K562 (cell line): ENCODE measurements at regions not wholly inside any gene's neighbourhood (a gene's known extent, or its start where the extent isn't known, plus 50 kb on each side); places are given as distances from the start of the nearest gene placed in this dataset.

Experiments used
- ATAC-seq: fragments of 200-7000 bp; cut with Tn5 transposase; 3 replicates; pipeline ENCODE4 v1.9.1; 2020; ENCODE audit warnings: moderate library complexity
- BruUV-seq: library from RNA; stranded (reverse); fragments of 400-500 nt; replicated peaks from 2 replicates; lab custom pipeline; 2021; lab: Mats Ljungman, UMichigan
- CTCF ChIA-PET: fragments of 300-600 bp; formaldehyde crosslinking; extraction: SDS; loops from one replicate; lab custom pipeline; 2021; ENCODE audit warnings: low intra/inter-chr PET ratio; lab: Yijun Ruan, JAX
- POLR2A ChIA-PET: fragments of 300-600, 350-650 bp; sonication (Branson Sonifier 250); formaldehyde crosslinking; extraction: SDS; loops from one replicate; lab custom pipeline; 2021; ENCODE audit warnings: antibody characterized with exemption, inconsistent platforms; lab: Yijun Ruan, JAX
- DNase-seq, 4 experiments: peaks; one replicate each; pipeline versions ENCODE4 v3.0.0 to v3.0.0-alpha.2; 2011 to 2018; ENCODE audit warnings: low spot score in 3 of 4, mixed read lengths in 3 of 4; ENCODE audit errors: extremely low read depth in 1 of 4
- FAIRE-seq: peaks from 2 replicates; lab custom pipeline; 2011; peaks lifted over from hg19 to GRCh38; lab: Jason Lieb, UNC
- H2AFZ ChIP-seq: 2 replicates; pipeline ENCODE4 v1.6.0; 2011; ENCODE audit warnings: low read depth, low read length, control low read depth, inconsistent platforms
- H3K27ac ChIP-seq: fragments of 200-600 bp; 3 replicates; pipeline ENCODE4 v1.8.0; 2011; ENCODE audit warnings: low read depth, mild to moderate bottlenecking, control low read depth, inconsistent platforms, low read length, moderate library complexity, mixed read lengths; ENCODE audit errors: extremely low read depth
- H3K27me3 ChIP-seq, 2 experiments: fragments of 300-600 bp in 1 of 2; 2 replicates in 1 of 2; 3 replicates in 1 of 2; pipeline versions ENCODE4 v1.6.0 to v1.8.0; 2011; ENCODE audit warnings: inconsistent platforms in 2 of 2, low read length in 2 of 2, mild to moderate bottlenecking in 1 of 2, mixed read lengths in 1 of 2, moderate library complexity in 1 of 2; ENCODE audit not compliant: control insufficient read depth in 2 of 2, insufficient read depth in 2 of 2
- H3K36me3 ChIP-seq: fragments of 300-600 bp; 3 replicates; pipeline ENCODE4 v1.8.0; 2011; ENCODE audit warnings: mild to moderate bottlenecking, low read length, inconsistent platforms; ENCODE audit not compliant: control insufficient read depth, insufficient read depth
- H3K4me1 ChIP-seq, 2 experiments: fragments of 200-600 bp in 1 of 2; replicated peaks in 1 of 2; 2 replicates in 1 of 2; 3 replicates in 1 of 2; pipeline versions ENCODE4 v1.5.1 to v1.8.0; 2011; ENCODE audit warnings: inconsistent platforms in 2 of 2, low read length in 2 of 2, mild to moderate bottlenecking in 1 of 2, mixed read lengths in 1 of 2, moderate library complexity in 1 of 2; ENCODE audit not compliant: control insufficient read depth in 2 of 2, insufficient read depth in 2 of 2
- H3K4me2 ChIP-seq: 2 replicates; pipeline ENCODE4 v1.6.1; 2011; ENCODE audit warnings: low read length, control low read depth, inconsistent platforms, mixed read lengths; ENCODE audit not compliant: insufficient read depth
- H3K4me3 ChIP-seq: fragments of 200-600 bp; sonication (generic), shearing (Covaris generic); 2 replicates; pipeline ENCODE4 v1.5.1; 2016; ENCODE audit warnings: control low read depth, inconsistent platforms
- H3K79me2 ChIP-seq: fragments of 200-600 bp; 3 replicates; pipeline ENCODE4 v1.8.0; 2011; ENCODE audit warnings: low read length, inconsistent platforms; ENCODE audit not compliant: control insufficient read depth, insufficient read depth
- H3K9ac ChIP-seq, 2 experiments: 2 replicates each; pipeline versions ENCODE4 v1.6.0 to v1.6.1; 2011; ENCODE audit warnings: low read depth in 2 of 2, low read length in 2 of 2, control low read depth in 1 of 2, inconsistent platforms in 1 of 2, mild to moderate bottlenecking in 1 of 2, mixed read lengths in 1 of 2; ENCODE audit not compliant: insufficient read depth in 1 of 2
- H3K9me1 ChIP-seq: one replicate; pipeline ENCODE4 v1.6.0; 2011; ENCODE audit warnings: inconsistent platforms, mild to moderate bottlenecking, low read length, moderate library complexity; ENCODE audit not compliant: control insufficient read depth, insufficient read depth
- H3K9me3 ChIP-seq: replicated peaks from 2 replicates; pipeline ENCODE4 v1.5.1; 2011; ENCODE audit warnings: low read depth, low read length, inconsistent platforms; ENCODE audit not compliant: control insufficient read depth, insufficient read depth
- H4K20me1 ChIP-seq: replicated peaks from 2 replicates; pipeline ENCODE4 v1.6.1; 2011; ENCODE audit warnings: low read length, inconsistent platforms, mixed read lengths; ENCODE audit not compliant: control insufficient read depth, insufficient read depth
- ARID2 ChIP-seq: fragments of 450-650 bp; IDR thresholded peaks from 2 replicates; pipeline ENCODE4 v1.6.1; 2017; ENCODE audit warnings: antibody characterized with exemption, mild to moderate bottlenecking
- HDAC6 ChIP-seq: IDR thresholded peaks from 2 replicates; pipeline ENCODE4 v1.6.1; 2012; ENCODE audit warnings: low read depth, mild to moderate bottlenecking, control low read depth, inconsistent platforms, low read length, moderate library complexity
- MIER1 ChIP-seq: fragments of 450-650 bp; IDR thresholded peaks from 2 replicates; pipeline ENCODE4 v1.6.1; 2016; ENCODE audit warnings: antibody characterized with exemption, mild to moderate bottlenecking, low read depth
- ZNF133 ChIP-seq: fragments of 250-450 bp; sonication (Bioruptor Pico); IDR thresholded peaks from 2 replicates; pipeline ENCODE4 v1.4.0; 2020; ENCODE audit warnings: mild to moderate bottlenecking
- ZNF3 ChIP-seq: fragments of 250-450 bp; sonication (Bioruptor Pico); IDR thresholded peaks from 2 replicates; pipeline ENCODE4 v1.5.0; 2021; ENCODE audit warnings: mild to moderate bottlenecking, moderate library complexity
- ZNF778 ChIP-seq: fragments of 450-650 bp; formaldehyde crosslinking; IDR thresholded peaks from 2 replicates; pipeline ENCODE4 v1.4.0; 2020; ENCODE audit warnings: mild to moderate bottlenecking, moderate library complexity
- WGBS: fragments of 100-300 bp; shearing (Covaris generic); methylation state at CpG from one replicate; pipeline ENCODE4 v1.1.6; 2016; ENCODE audit warnings: low coverage, mixed read lengths; ENCODE audit not compliant: insufficient coverage; ENCODE audit errors: missing lambda C conversion rate; 5-methylcytosine and 5-hydroxymethylcytosine counted together
- in situ Hi-C: fragments of 300-500 bp; cut with MboI; formaldehyde crosslinking; loops from 4 replicates; pipeline ENCODE4 v1.15.0; 2018; ENCODE audit warnings: inconsistent platforms, mixed read lengths
- intact Hi-C: fragments of 100-400 bp; cut with micrococcal nuclease; formaldehyde crosslinking; loops from 2 replicates; pipeline ENCODE4 v1.14.2; 2022
- TF ChIP-seq, protein P1 (sequence below): fragments of 250-450 bp; sonication (Bioruptor Pico); IDR thresholded peaks from 2 replicates; pipeline ENCODE4 v1.4.0; 2020; ENCODE audit warnings: mild to moderate bottlenecking, moderate library complexity
- TF ChIP-seq, protein P2 (sequence below), 2 experiments: fragments of 450-650 bp in 1 of 2; IDR thresholded peaks; 2 replicates each; pipeline ENCODE4 v1.6.1; 2011 to 2017; ENCODE audit warnings: low read depth in 2 of 2, antibody characterized with exemption in 1 of 2, borderline replicate concordance in 1 of 2, low read length in 1 of 2, mild to moderate bottlenecking in 1 of 2, mixed read lengths in 1 of 2; ENCODE audit not compliant: control insufficient read depth in 1 of 2
- TF ChIP-seq, protein P3 (sequence below): fragments of 450-650 bp; IDR thresholded peaks from 2 replicates; pipeline ENCODE4 v1.6.1; 2016
- TF ChIP-seq, protein P4 (sequence below): fragments of 450-650 bp; IDR thresholded peaks from 2 replicates; pipeline ENCODE4 v1.6.1; 2018; ENCODE audit warnings: mild to moderate bottlenecking, low read depth; ENCODE audit not compliant: partially characterized antibody

DNA sequence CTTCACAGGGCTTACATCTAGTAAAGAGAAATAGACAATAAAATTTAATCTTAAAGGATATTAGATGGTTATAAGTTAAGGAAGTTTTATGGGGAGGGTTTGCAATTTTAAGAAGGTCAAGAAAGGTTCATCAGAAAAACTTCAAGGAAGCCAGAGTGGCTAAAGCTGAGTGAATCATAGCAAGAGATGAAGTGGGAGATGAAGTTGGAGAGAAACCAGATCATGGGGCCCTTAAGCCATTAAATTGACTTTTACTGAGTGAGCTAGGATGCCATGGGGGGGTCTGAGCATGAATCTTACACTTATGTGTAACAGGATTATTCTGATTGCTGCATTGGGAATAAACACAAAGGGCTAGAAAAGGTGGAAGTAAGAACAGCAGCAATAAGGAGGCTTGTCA, 189.2 kb downstream of the LRIG3 start (continued):
- TF ChIP-seq, protein P1, sequence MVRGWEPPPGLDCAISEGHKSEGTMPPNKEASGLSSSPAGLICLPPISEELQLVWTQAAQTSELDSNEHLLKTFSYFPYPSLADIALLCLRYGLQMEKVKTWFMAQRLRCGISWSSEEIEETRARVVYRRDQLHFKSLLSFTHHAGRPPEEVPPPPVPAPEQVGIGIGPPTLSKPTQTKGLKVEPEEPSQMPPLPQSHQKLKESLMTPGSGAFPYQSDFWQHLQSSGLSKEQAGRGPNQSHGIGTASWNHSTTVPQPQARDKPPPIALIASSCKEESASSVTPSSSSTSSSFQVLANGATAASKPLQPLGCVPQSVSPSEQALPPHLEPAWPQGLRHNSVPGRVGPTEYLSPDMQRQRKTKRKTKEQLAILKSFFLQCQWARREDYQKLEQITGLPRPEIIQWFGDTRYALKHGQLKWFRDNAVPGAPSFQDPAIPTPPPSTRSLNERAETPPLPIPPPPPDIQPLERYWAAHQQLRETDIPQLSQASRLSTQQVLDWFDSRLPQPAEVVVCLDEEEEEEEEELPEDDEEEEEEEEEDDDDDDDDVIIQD (CRISPR knock-in tag), result no peak

DNA sequence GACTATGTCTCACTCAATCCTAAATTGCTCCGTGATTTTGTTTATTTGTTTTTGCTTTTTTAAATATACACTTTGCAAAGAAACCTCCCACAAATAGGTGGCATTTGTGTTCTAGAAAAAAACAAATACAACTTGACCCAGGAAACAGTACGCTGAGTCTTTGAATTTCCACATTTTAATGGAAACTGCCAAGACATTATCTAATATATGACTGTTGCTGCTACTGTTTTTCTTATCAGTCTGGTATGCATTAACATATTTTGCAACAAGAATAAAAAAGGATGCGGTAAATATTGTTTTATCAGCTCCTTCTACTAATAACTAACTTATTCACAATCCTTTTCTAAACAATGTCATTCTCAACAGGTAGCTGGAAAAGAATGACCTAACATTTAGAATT, 187.4 kb downstream of the LRIG3 start:
- no peak for ATAC-seq
- Histone ChIP-seq H3K4me1 (no peaks in the 10 kb centered on the region), H3K36me3 (no peaks in the 10 kb centered on the region), H3K4me3 (no peak overlapping the region), H3K27me3 (no peaks in the 10 kb centered on the region), H3K27ac (no peak overlapping the region), H3K79me2 (no peaks in the 10 kb centered on the region), H3K9me3 (no peaks in the 10 kb centered on the region), H2AFZ (no peak overlapping the region), H3K9me1 (no peaks in the 10 kb centered on the region), H4K20me1 (no peaks in the 10 kb centered on the region), H3K9ac (no peak overlapping the region), H3K4me2 (no peak overlapping the region)
- BruUV-seq, result no TSS peak
- no peak for FAIRE-seq
- no peak for DNase-seq
- in situ Hi-C loops (no loop called here), intact Hi-C loops (no loop called here)
- ChIA-PET POLR2A (no interaction called here), CTCF (no interaction called here)
- 0% methylated on average over 3 of the region's 3 CpGs for WGBS
- no peak for TF ChIP-seq ZNF778 (CRISPR knock-in tag)
- no peak for TF ChIP-seq ARID2
- TF ChIP-seq HDAC6, result no peak
- no peak for TF ChIP-seq ZNF3 (CRISPR knock-in tag)
- TF ChIP-seq, protein P2, sequence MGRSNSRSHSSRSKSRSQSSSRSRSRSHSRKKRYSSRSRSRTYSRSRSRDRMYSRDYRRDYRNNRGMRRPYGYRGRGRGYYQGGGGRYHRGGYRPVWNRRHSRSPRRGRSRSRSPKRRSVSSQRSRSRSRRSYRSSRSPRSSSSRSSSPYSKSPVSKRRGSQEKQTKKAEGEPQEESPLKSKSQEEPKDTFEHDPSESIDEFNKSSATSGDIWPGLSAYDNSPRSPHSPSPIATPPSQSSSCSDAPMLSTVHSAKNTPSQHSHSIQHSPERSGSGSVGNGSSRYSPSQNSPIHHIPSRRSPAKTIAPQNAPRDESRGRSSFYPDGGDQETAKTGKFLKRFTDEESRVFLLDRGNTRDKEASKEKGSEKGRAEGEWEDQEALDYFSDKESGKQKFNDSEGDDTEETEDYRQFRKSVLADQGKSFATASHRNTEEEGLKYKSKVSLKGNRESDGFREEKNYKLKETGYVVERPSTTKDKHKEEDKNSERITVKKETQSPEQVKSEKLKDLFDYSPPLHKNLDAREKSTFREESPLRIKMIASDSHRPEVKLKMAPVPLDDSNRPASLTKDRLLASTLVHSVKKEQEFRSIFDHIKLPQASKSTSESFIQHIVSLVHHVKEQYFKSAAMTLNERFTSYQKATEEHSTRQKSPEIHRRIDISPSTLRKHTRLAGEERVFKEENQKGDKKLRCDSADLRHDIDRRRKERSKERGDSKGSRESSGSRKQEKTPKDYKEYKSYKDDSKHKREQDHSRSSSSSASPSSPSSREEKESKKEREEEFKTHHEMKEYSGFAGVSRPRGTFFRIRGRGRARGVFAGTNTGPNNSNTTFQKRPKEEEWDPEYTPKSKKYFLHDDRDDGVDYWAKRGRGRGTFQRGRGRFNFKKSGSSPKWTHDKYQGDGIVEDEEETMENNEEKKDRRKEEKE (IDR thresholded peaks at IDR 0.05; ENCODE audit: borderline replicate concordance in 1 of 2, control insufficient read depth in 1 of 2, low read depth in 2 of 2, low read length in 1 of 2), result no peak
- no peak for TF ChIP-seq MIER1
- TF ChIP-seq ZNF133, result no peak
- TF ChIP-seq, protein P3, sequence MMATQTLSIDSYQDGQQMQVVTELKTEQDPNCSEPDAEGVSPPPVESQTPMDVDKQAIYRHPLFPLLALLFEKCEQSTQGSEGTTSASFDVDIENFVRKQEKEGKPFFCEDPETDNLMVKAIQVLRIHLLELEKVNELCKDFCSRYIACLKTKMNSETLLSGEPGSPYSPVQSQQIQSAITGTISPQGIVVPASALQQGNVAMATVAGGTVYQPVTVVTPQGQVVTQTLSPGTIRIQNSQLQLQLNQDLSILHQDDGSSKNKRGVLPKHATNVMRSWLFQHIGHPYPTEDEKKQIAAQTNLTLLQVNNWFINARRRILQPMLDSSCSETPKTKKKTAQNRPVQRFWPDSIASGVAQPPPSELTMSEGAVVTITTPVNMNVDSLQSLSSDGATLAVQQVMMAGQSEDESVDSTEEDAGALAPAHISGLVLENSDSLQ, result no peak
- TF ChIP-seq, protein P4, sequence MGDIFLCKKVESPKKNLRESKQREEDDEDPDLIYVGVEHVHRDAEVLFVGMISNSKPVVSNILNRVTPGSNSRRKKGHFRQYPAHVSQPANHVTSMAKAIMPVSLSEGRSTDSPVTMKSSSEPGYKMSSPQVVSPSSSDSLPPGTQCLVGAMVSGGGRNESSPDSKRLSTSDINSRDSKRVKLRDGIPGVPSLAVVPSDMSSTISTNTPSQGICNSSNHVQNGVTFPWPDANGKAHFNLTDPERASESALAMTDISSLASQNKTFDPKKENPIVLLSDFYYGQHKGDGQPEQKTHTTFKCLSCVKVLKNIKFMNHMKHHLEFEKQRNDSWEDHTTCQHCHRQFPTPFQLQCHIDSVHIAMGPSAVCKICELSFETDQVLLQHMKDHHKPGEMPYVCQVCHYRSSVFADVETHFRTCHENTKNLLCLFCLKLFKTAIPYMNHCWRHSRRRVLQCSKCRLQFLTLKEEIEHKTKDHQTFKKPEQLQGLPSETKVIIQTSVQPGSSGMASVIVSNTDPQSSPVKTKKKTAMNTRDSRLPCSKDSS, result no peak
